ENCODE measurements at regions not wholly inside any gene's neighbourhood (a gene's known extent, or its start where the extent isn't known, plus 50 kb on each side); places are given as distances from the start of the nearest gene placed in this dataset.

- Histone ChIP-seq H3K9ac (ENCODE audit: low read length in 2 of 2) (no peak overlapping the region), H3K9me3 (ENCODE audit: control insufficient read depth in 2 of 2, low read length in 2 of 2) (no peaks in the 10 kb centered on the region)
Measured at GRCh38 chr18:11204020-11204419, 54.7 kb upstream of the PIEZO2 start.

GRCh38 chr18:11199477-11199876 is 50.1 kb upstream of the PIEZO2 start:
- Histone ChIP-seq H3K9me3 (ENCODE audit: control insufficient read depth in 2 of 2, low read length in 2 of 2) (no peaks in the 10 kb centered on the region), H3K27ac (ENCODE audit: low read length) (no peak overlapping the region), H3K9ac (ENCODE audit: low read length in 2 of 2) (no peak overlapping the region), H3K4me1 (ENCODE audit: control insufficient read depth, insufficient read depth, low read length) (no peaks in the 10 kb centered on the region), H3K36me3 (ENCODE audit: control insufficient read depth in 2 of 2, insufficient read depth in 2 of 2, low read length in 2 of 2) (no peaks in the 10 kb centered on the region), H3K27me3 (ENCODE audit: control insufficient read depth in 1 of 2, insufficient read depth in 2 of 2, low read length in 2 of 2) (no peaks in the 10 kb centered on the region), H3K4me3 (ENCODE audit: low read length in 2 of 2) (no peak overlapping the region)

More at GRCh38 chr18:11204020-11204419, 54.7 kb upstream of the PIEZO2 start:
- Histone ChIP-seq H3K27ac (ENCODE audit: low read length) (no peak overlapping the region), H3K27me3 (ENCODE audit: control insufficient read depth in 1 of 2, insufficient read depth in 2 of 2, low read length in 2 of 2) (no peaks in the 10 kb centered on the region), H3K36me3 (ENCODE audit: control insufficient read depth in 2 of 2, insufficient read depth in 2 of 2, low read length in 2 of 2) (no peaks in the 10 kb centered on the region), H3K4me1 (ENCODE audit: control insufficient read depth, insufficient read depth, low read length) (no peaks in the 10 kb centered on the region), H3K4me3 (ENCODE audit: low read length in 2 of 2) (no peak overlapping the region)

All from stomach smooth muscle (tissue), 2 donors.